EL (cell line): ENCODE measurements at regions not wholly inside any gene's neighbourhood (a gene's known extent, or its start where the extent isn't known, plus 50 kb on each side); places are given as distances from the start of the nearest gene placed in this dataset.
"Not testable (repeated sequence)": the region's sequence is repeated elsewhere in the genome, so short reads cannot be mapped to it uniquely, and the experiment has no call there.

Experiments
- DNase-seq: peaks from one replicate; pipeline ENCODE4 v3.0.0-alpha.2; 2016

- DNase-seq, result no peak
Observed at GRCh38 chr11:38402063-38402462, 1804.0 kb upstream of the RAG2 start.

DNA sequence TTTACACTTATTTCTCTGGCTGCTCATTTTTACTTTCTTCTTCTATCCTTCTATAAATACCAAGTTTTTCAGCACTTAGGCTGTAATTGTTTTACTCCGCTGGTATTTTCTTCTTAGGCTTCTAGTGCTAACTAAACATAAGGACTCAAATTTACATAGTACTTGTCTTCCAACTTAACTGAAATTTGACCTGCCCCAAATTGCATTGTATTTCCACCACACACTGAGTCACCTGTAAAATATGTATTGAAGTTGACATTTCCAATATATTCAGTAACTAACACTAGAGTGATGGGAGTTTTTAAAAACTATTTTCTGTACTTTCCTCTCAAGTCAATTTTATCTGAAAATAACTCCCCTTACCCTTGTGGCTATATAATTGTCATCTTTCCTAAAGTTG lies 1794.1 kb upstream of the RAG2 start:
- DNase-seq, result peak; percentile 47

DNA sequence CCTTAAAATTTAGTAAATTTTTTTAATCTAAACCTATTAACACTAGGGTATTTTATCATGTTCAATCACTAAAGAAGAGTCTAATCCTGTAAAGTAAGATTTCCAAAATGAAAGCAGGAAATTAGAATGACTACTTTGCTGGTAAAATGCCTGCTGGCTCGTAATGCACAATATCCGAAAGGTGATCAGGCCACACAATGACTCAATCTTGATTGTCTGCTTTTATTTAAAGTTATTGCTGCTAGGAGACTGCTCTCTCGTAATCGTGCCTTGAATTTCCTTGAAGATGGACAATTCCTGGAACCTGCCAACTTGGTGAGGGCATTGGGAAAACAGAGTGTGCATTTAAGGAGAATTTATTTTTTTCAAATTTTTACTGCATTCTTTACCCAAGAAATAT lies 1786.5 kb upstream of the RAG2 start:
- DNase-seq, result peak; percentile 49

- DNase-seq, result no peak
Observed at GRCh38 chr11:38365274-38365673, 1767.2 kb upstream of the RAG2 start.

DNA sequence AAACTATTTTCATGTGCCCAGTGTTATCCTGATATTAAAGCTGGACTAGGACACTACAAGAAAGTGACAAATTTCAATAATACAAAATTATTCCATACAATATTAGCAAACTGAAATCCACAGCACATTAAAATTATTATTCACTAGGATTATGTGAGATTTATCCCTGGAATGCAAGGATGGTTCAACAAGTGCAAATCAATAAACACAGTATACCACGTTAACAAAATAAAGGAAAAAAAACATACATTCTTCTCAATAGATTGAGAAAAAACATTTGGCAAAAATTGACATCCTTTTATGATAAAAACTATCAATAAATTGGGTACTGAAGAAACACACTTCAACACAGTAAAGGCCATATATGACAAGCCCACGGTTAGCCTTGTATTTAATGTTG lies 1758.2 kb upstream of the RAG2 start:
- no peak for DNase-seq

DNA sequence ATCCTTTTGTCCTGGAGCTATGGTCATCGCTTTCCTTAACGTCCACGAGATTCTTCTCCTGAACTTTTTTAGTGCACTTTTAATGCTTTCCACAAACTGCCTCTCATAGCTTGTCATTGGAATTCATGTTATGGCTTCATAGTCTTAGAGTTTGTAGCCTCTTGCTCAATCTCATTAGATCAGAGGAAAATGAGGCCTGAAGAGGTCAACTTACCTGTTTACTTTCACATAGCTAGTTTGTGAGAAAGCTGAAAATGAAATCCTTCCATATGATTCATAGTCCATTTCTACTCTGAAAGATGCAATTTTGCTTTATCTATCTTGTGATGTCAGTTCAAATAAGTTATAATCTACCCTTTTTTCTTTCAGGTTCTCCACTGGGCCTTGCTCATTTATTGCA lies 1747.2 kb upstream of the RAG2 start:
- peak; percentile 18 for DNase-seq

DNA sequence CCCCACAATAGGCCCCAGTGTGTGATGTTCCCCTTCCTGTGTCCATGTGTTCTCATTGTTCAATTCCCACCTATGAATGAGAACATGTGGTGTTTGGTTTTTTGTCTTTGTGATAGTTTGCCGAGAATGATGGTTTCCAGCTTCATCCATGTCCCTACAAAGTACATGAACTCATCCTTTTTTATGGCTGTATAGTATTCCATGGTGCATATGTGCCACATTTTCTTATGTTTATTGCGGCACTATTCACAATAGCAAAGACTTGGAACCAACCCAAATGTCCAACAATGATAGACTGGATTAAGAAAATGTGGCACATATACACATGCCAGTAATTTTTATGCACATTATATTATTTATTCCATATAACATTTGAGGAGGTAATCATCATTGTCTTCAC lies 1743.6 kb upstream of the RAG2 start:
- DNase-seq, result not testable (repeated sequence)

- no peak for DNase-seq
Observed at GRCh38 chr11:38339835-38340440, 1741.9 kb upstream of the RAG2 start.

DNA sequence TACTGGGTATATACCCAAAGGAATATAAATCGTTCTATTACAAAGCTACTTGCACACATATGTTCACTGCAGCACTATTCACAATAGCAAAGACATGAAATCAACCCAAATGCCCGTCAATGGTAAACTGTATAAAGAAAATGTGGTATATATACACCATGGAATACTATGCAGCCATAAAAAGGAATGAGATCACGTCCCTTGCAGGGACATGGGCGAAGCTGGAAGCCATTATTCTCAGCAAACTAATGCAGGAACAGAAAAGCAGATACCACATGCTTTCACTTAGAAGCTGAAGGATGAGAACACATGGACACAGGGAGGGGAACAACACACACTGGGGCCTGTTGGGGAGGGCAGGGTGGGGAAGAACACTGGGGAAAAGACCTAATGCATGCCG lies 1740.0 kb upstream of the RAG2 start:
- not testable (repeated sequence) for DNase-seq

GRCh38 chr11:38332046-38332445 lies 1734.0 kb upstream of the RAG2 start:
- no peak for DNase-seq

DNA sequence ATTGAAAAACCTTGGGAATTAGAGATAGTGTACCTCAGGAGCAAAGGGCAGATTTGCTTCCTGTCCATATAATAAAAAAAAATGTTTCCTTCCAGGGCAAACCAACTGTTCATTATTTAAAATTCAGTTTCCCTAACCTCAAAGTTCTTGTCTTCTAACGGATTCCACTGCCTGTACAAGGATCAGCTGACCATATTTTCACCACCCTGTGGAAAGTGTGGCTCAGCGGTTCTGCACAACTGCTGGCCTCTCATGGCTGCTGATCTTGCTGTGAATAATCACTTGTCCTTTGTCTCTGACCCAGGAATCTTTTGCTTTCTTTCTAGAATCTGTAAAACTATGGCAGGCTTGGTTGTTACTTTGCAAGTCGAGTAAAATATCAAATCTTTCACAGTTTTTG lies 1732.5 kb upstream of the RAG2 start:
- no peak for DNase-seq

GRCh38 chr11:38323961-38324761 lies 1726.1 kb upstream of the RAG2 start:
- peak; percentile 8 for DNase-seq

GRCh38 chr11:38315151-38315550 lies 1717.1 kb upstream of the RAG2 start:
- peak; percentile 11 for DNase-seq

DNA sequence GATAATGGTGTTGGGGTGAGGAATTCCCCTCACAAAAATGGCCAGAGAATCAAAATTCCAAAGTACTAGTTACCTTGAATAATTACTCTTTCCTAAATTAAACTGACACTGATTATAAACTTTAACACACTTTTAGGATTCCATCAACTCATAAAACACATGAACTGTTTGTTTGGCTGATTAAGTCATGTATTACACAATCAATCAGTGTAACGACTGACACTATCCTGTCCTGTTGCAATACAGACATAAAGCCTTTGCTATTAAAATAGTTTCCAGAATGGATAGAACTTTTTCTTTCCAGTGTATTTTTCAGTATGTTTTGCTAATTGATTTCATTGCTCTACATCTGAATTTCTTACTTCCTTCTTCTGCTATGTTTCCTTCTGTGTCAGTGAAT lies 1709.4 kb upstream of the RAG2 start:
- DNase-seq, result no peak

GRCh38 chr11:38305682-38306081 lies 1707.6 kb upstream of the RAG2 start:
- no peak for DNase-seq

- DNase-seq, result no peak
Observed at GRCh38 chr11:38304926-38305325, 1706.9 kb upstream of the RAG2 start.

DNA sequence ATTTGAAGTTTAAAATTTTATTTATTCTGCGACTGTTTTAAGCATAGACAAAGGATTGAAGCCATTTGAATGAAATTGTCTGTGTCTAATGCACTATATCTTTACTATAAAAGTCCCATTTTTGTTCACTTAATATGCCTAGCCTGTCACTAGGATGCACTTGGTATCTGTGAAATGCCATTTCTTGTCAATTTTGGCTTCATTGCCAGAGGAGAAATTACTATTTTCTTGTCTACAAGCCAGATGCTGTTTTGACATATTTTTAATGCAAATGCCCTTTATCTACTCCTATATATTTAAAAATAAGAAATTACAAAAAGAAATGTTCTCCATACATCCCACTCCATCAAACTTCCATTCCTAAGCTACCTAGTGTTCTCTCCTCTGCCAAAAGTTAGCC lies 1704.5 kb upstream of the RAG2 start:
- no peak for DNase-seq

DNA sequence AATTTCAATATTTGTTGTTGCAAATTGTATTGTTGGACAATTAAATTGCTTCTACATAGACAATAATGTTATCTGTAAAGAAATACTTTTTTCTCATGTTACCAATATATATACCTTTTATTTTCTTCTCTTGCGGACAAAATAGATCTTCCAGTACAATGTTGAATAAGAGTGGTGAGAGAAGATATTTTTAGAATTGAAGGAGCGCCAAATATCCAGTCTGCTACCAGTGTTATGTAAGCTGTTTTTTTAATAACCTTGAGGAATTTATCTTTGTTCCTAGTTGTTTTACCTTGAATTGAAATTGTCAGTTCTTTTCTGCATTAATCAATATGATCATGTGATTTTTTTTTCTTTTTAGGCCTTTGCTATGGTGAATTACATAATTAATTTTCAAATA lies 1702.5 kb upstream of the RAG2 start:
- DNase-seq, result no peak

DNA sequence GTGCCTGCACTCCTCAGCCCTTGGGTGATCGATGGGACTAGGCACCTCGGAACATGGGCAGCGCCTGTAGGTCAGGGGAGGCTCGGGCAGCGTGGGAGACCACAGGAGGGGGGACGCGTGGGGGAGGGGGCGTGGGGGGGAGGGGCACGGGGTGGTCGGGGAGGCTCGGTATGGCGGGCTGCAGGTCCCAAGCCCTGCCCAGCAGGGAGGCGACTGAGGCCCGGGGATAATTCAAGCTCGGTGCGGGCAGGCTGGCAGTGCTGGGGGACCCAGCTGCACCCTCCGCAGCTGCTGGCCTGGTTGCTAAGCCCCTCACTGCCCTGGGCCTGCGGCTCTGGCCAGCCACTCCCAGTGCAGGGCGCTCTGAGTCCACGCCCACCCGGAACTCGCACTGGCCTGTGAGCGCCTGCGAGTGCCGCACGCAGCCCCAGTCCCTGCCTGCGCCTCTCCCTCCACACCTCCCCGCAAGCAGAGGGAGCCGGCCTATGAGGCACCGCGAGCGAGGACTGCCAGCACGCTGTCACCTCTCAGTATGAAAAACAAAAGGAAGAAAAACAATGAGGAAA lies 1698.3 kb upstream of the RAG2 start:
- DNase-seq, result no peak

GRCh38 chr11:38282718-38283117 lies 1684.7 kb upstream of the RAG2 start:
- DNase-seq, result no peak

- no peak for DNase-seq
Observed at GRCh38 chr11:38278457-38279141, 1680.6 kb upstream of the RAG2 start.

DNA sequence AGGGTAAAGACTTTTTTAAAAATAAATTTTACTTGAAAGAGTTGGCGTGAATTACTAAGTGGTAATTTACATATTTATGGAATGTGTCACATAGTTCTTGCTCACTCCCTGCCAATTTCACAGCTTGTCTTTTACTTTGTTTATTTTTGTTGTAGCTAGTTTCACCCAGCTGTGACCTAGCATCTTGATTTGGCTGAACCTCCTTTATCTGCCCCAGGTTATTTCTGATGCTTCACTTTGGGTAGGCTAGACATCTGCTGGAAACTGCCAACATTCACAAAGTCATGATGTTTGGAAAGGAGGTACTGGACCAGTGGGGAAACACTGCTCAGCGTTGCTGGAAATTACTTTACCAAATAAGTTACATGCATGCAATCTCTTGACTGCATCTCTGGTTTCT lies 1676.0 kb upstream of the RAG2 start:
- DNase-seq, result peak; percentile 40

- no peak for DNase-seq
Observed at GRCh38 chr11:38272376-38272775, 1674.3 kb upstream of the RAG2 start.

DNA sequence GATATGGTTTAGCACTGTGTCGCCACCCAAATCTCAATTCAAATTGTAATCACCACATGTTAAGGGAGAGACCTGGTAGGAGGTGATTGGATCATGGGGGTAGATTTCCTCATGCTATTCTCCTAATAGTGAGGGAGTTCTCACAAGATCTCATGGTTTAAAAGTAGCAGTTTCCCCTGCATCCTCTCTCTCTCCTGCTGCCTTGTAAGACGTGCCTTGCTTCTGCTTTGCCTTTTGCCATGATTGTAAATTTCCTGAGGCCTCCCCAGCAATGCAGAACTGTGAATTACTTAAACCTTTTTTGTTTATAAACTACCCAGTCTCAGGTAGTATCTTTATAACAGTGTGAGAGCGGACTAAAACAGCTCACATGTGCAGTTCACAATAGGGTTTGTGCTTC lies 1668.7 kb upstream of the RAG2 start:
- no peak for DNase-seq
